Mesenchymal stem cell (in vitro differentiated cells and primary cell): ENCODE measurements at regions not wholly inside any gene's neighbourhood (a gene's known extent, or its start where the extent isn't known, plus 50 kb on each side); places are given as distances from the start of the nearest gene placed in this dataset.
A peak's percentile ranks its signal among the peaks of the same experiment; 100 is the strongest.

Source experiments
- DNase-seq: peaks from one replicate; pipeline ENCODE4 v3.0.0-alpha.2; 2013
- H2AFZ ChIP-seq: one replicate; pipeline ENCODE4 v1.6.1; 2013; ENCODE audit warnings: low read depth, mild to moderate bottlenecking, control low read depth, inconsistent platforms, low read length, moderate library complexity
- H2AK5ac ChIP-seq: 2 replicates; pipeline ENCODE4 v1.6.1; 2013; ENCODE audit warnings: low read length, moderate library complexity, mild to moderate bottlenecking, inconsistent platforms; ENCODE audit not compliant: severe bottlenecking
- H2BK120ac ChIP-seq: one replicate; pipeline ENCODE4 v1.6.1; 2013; ENCODE audit warnings: low read depth, mild to moderate bottlenecking, inconsistent platforms, low read length, moderate library complexity
- H2BK12ac ChIP-seq, 2 experiments: one replicate each; pipeline ENCODE4 v1.6.1; 2013; ENCODE audit warnings: inconsistent platforms in 2 of 2, low read length in 2 of 2, mild to moderate bottlenecking in 2 of 2, moderate library complexity in 2 of 2, control low read depth in 1 of 2
- H2BK15ac ChIP-seq: one replicate; pipeline ENCODE4 v1.6.1; 2013; ENCODE audit warnings: mild to moderate bottlenecking, low read depth, inconsistent platforms; ENCODE audit not compliant: poor library complexity, severe bottlenecking
- H2BK5ac ChIP-seq: 2 replicates; pipeline ENCODE4 v1.6.1; 2013; ENCODE audit warnings: low read depth, mild to moderate bottlenecking, low read length, control low read depth, inconsistent platforms; ENCODE audit not compliant: poor library complexity, severe bottlenecking
- H3K14ac ChIP-seq, 2 experiments: one replicate each; pipeline ENCODE4 v1.6.1; 2013; ENCODE audit warnings: inconsistent platforms in 2 of 2, low read length in 2 of 2, control low read depth in 1 of 2, mild to moderate bottlenecking in 1 of 2, moderate library complexity in 1 of 2
- H3K18ac ChIP-seq, 2 experiments: one replicate each; pipeline ENCODE4 v1.6.1; 2013; ENCODE audit warnings: inconsistent platforms in 2 of 2, low read length in 2 of 2, control low read depth in 1 of 2, low read depth in 1 of 2, mild to moderate bottlenecking in 1 of 2
- H3K23ac ChIP-seq, 2 experiments: one replicate each; pipeline ENCODE4 v1.6.1; 2013; ENCODE audit warnings: inconsistent platforms in 2 of 2, low read length in 2 of 2, mild to moderate bottlenecking in 2 of 2, moderate library complexity in 2 of 2, control low read depth in 1 of 2
- H3K27ac ChIP-seq: 2 replicates; pipeline ENCODE4 v1.5.1; 2013; ENCODE audit warnings: mild to moderate bottlenecking, moderate library complexity, low read length, control low read depth, inconsistent platforms; ENCODE audit not compliant: poor library complexity, severe bottlenecking
- H3K27me3 ChIP-seq, 2 experiments: 2 replicates each; pipeline versions ENCODE4 v1.6.1 to v1.7.0; 2013; ENCODE audit warnings: low read length in 2 of 2, mild to moderate bottlenecking in 2 of 2, moderate library complexity in 2 of 2, control low read depth in 1 of 2, inconsistent platforms in 1 of 2; ENCODE audit not compliant: control insufficient read depth in 1 of 2, insufficient read depth in 1 of 2
- H3K36me3 ChIP-seq, 2 experiments: 2 replicates each; pipeline versions ENCODE4 v1.6.1 to v1.7.0; 2013; ENCODE audit warnings: low read length in 2 of 2, control low read depth in 1 of 2, inconsistent platforms in 1 of 2, low read depth in 1 of 2, mild to moderate bottlenecking in 1 of 2; ENCODE audit not compliant: insufficient read depth in 2 of 2, control insufficient read depth in 1 of 2
- H3K4ac ChIP-seq, 2 experiments: one replicate each; pipeline ENCODE4 v1.6.1; 2013; ENCODE audit warnings: inconsistent platforms in 2 of 2, low read length in 2 of 2, mild to moderate bottlenecking in 2 of 2, moderate library complexity in 2 of 2, control low read depth in 1 of 2, low read depth in 1 of 2
- H3K4me1 ChIP-seq: 2 replicates; pipeline ENCODE4 v1.6.1; 2013; ENCODE audit warnings: low read depth, low read length, control low read depth; ENCODE audit not compliant: control insufficient read depth, insufficient read depth
- H3K4me2 ChIP-seq: 2 replicates; pipeline ENCODE4 v1.6.1; 2013; ENCODE audit warnings: low read length, mild to moderate bottlenecking, inconsistent platforms; ENCODE audit not compliant: poor library complexity, severe bottlenecking
- H3K4me3 ChIP-seq, 2 experiments: 2 replicates each; pipeline versions ENCODE4 v1.5.1 to v1.7.0; 2013; ENCODE audit warnings: low read length in 2 of 2, mild to moderate bottlenecking in 2 of 2, control low read depth in 1 of 2, low read depth in 1 of 2; ENCODE audit not compliant: insufficient read depth in 1 of 2
- H3K79me1 ChIP-seq: replicated peaks from 2 replicates; pipeline ENCODE4 v1.6.1; 2013; ENCODE audit warnings: mild to moderate bottlenecking, control low read depth, low read length, inconsistent platforms; ENCODE audit not compliant: poor library complexity, severe bottlenecking
- H3K9ac ChIP-seq: 2 replicates; pipeline ENCODE4 v1.7.0; 2013; ENCODE audit warnings: mild to moderate bottlenecking, low read length, moderate library complexity
- H3K9me3 ChIP-seq: 2 replicates; pipeline ENCODE4 v1.7.0; 2013; ENCODE audit warnings: mild to moderate bottlenecking, low read length; ENCODE audit not compliant: control insufficient read depth
- H4K8ac ChIP-seq: one replicate; pipeline ENCODE4 v1.6.1; 2013; ENCODE audit warnings: inconsistent platforms, mild to moderate bottlenecking, low read length, moderate library complexity
- H4K91ac ChIP-seq: one replicate; pipeline ENCODE4 v1.6.1; 2013; ENCODE audit warnings: mild to moderate bottlenecking, low read length, inconsistent platforms
- WGBS: methylation state at CpG from one replicate; pipeline ENCODE4 v1.1.7; 2013; ENCODE audit warnings: mixed read lengths; 5-methylcytosine and 5-hydroxymethylcytosine counted together

DNA sequence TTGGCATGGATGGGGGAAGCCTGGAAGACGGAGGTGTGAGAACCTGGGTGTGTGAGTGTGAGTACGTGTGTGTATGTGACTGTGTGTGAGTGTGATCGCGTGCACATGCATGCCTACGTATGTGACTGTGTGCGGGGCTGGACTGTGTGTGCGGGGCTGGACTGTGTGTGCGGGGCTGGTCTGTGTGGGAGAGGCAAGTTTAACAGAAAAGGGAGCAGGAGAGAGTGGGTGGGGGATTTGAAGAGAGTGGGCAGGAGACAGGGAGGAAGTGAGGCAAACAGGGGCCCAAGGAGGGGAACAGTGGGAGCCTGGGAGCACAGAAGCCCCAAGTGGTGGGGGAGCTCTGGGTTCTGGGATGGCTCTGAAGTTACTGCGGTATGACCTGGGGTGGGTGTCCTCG lies 103.7 kb upstream of the LHX5 start:
- Histone ChIP-seq H2BK5ac (no peak overlapping the region), H2BK120ac (no peak overlapping the region), H4K91ac (no peak overlapping the region), H3K36me3 (no peaks in the 10 kb centered on the region), H2AK5ac (no peak overlapping the region), H3K4me1 (no peaks in the 10 kb centered on the region), H3K27ac (no peak overlapping the region), H2BK12ac (no peak overlapping the region), H3K4ac (no peak overlapping the region), H3K23ac (no peak overlapping the region), H2BK15ac (no peak overlapping the region), H3K9me3 (no peaks in the 10 kb centered on the region), H2AFZ (no peak overlapping the region), H3K14ac (no peak overlapping the region), H3K18ac (no peak overlapping the region), H4K8ac (no peak overlapping the region), H3K4me3 (no peak overlapping the region), H3K4me2 (no peak overlapping the region), H3K9ac (no peak overlapping the region), H3K27me3 (peaks cover 0 to 17% of the 10 kb centered on the region in 2 experiments), H3K79me1 (no peaks in the 10 kb centered on the region)
- 83% methylated on average over 10 of the region's 10 CpGs for WGBS
- no peak for DNase-seq

- Histone ChIP-seq H3K36me3 (no peaks in the 10 kb centered on the region), H4K8ac (no peak overlapping the region), H4K91ac (no peak overlapping the region), H3K9ac (no peak overlapping the region), H3K27ac (no peak overlapping the region), H3K4me1 (no peaks in the 10 kb centered on the region), H3K79me1 (no peaks in the 10 kb centered on the region), H3K27me3 (peaks cover 0 to 13% of the 10 kb centered on the region in 2 experiments), H3K4me3 (no peak overlapping the region), H2AK5ac (no peak overlapping the region), H2BK12ac (no peak overlapping the region), H2BK120ac (no peak overlapping the region), H2BK15ac (no peak overlapping the region), H3K18ac (no peak overlapping the region), H3K9me3 (no peaks in the 10 kb centered on the region), H3K14ac (no peak overlapping the region), H3K23ac (peak overlapping the region in 1 of 2 experiments; percentile 31), H2AFZ (no peak overlapping the region), H3K4ac (no peak overlapping the region), H3K4me2 (no peak overlapping the region), H2BK5ac (no peak overlapping the region)
- WGBS, result 83% methylated on average over 1 of the region's 1 CpG
- no peak for DNase-seq
These were observed 101.5 kb upstream of the LHX5 start for GRCh38 chr12:113573148-113573547.

- H2BK5ac ChIP-seq, result no peak overlapping the region
- H2AK5ac ChIP-seq, result no peak overlapping the region
- H2AFZ ChIP-seq, result no peak overlapping the region
- no peak overlapping the region for H3K27ac ChIP-seq
- 54% methylated on average over 2 of the region's 3 CpGs for WGBS
- no peak overlapping the region for H2BK120ac ChIP-seq
- no peak overlapping the region for H2BK15ac ChIP-seq
- no peaks in the 10 kb centered on the region for H3K79me1 ChIP-seq
- no peaks in the 10 kb centered on the region for H3K4me1 ChIP-seq
- no peaks in the 10 kb centered on the region for H3K36me3 ChIP-seq
- H2BK12ac ChIP-seq, result no peak overlapping the region
- H3K4me2 ChIP-seq, result no peak overlapping the region
- H3K9ac ChIP-seq, result no peak overlapping the region
- H3K18ac ChIP-seq, result no peak overlapping the region
- H3K4ac ChIP-seq, result no peak overlapping the region
- no peak overlapping the region for H4K8ac ChIP-seq
- no peak overlapping the region for H3K4me3 ChIP-seq
- no peak overlapping the region for H4K91ac ChIP-seq
- no peak overlapping the region for H3K23ac ChIP-seq
- H3K14ac ChIP-seq, result no peak overlapping the region
- H3K27me3 ChIP-seq, result peaks cover 0 to 5% of the 10 kb centered on the region in 2 experiments
- H3K9me3 ChIP-seq, result no peaks in the 10 kb centered on the region
- no peak for DNase-seq
These were observed 100.0 kb upstream of the LHX5 start for GRCh38 chr12:113571713-113572112.

GRCh38 chr12:113569806-113570205 lies 98.1 kb upstream of the LHX5 start:
- Histone ChIP-seq H3K36me3 (no peaks in the 10 kb centered on the region), H3K4me1 (no peaks in the 10 kb centered on the region), H3K9ac (no peak overlapping the region), H3K4me3 (no peak overlapping the region), H2BK12ac (no peak overlapping the region), H3K14ac (no peak overlapping the region), H2BK120ac (no peak overlapping the region), H4K8ac (no peak overlapping the region), H2BK5ac (no peak overlapping the region), H2BK15ac (no peak overlapping the region), H3K4me2 (no peak overlapping the region), H2AFZ (no peak overlapping the region), H3K18ac (no peak overlapping the region), H3K4ac (no peak overlapping the region), H3K23ac (no peak overlapping the region), H4K91ac (no peak overlapping the region), H3K27me3 (peaks cover 0 to 4% of the 10 kb centered on the region in 2 experiments), H2AK5ac (no peak overlapping the region), H3K9me3 (no peaks in the 10 kb centered on the region), H3K27ac (no peak overlapping the region), H3K79me1 (no peaks in the 10 kb centered on the region)
- WGBS, result 75% methylated on average over 17 of the region's 17 CpGs
- no peak for DNase-seq
